SK-N-SH treated with all-trans-retinoic acid at 6 μM for 48 hours (cell line): ENCODE measurements at regions not wholly inside any gene's neighbourhood (a gene's known extent, or its start where the extent isn't known, plus 50 kb on each side); places are given as distances from the start of the nearest gene placed in this dataset.

Experiments
- ATAC-seq: fragments of 200-7000 bp; cut with Tn5 transposase; 3 replicates; pipeline ENCODE4 v1.9.1; 2020; ENCODE audit warnings: mild to moderate bottlenecking, moderate library complexity
- ARNTL ChIP-seq: fragments of 450-650 bp; formaldehyde crosslinking; IDR thresholded peaks from 2 replicates; pipeline ENCODE4 v1.5.0; 2020; ENCODE audit warnings: low read depth, mild to moderate bottlenecking, moderate library complexity, borderline replicate concordance
- BACH2 ChIP-seq: fragments of 250-450 bp; sonication (Bioruptor Pico); IDR thresholded peaks from 2 replicates; pipeline ENCODE4 v1.9.0; 2021; ENCODE audit warnings: mild to moderate bottlenecking, borderline replicate concordance
- CSDC2 ChIP-seq: fragments of 250-450 bp; sonication (Bioruptor Pico); IDR thresholded peaks from 2 replicates; pipeline ENCODE4 v1.5.0; 2020; ENCODE audit warnings: mild to moderate bottlenecking, moderate library complexity
- ESRRG ChIP-seq: fragments of 250-450 bp; sonication (Bioruptor Pico); IDR thresholded peaks from 2 replicates; pipeline ENCODE4 v1.6.1; 2021; ENCODE audit warnings: mild to moderate bottlenecking
- GLIS3 ChIP-seq: fragments of 250-450 bp; sonication (Bioruptor Pico); IDR thresholded peaks from 2 replicates; pipeline ENCODE4 v1.5.0; 2020; ENCODE audit warnings: mild to moderate bottlenecking, moderate library complexity
- ISL1 ChIP-seq: fragments of 250-450 bp; sonication (Bioruptor Pico); IDR thresholded peaks from 2 replicates; pipeline ENCODE4 v2.1.2; 2022; ENCODE audit warnings: mild to moderate bottlenecking, moderate library complexity
- PPARA ChIP-seq: fragments of 250-450 bp; sonication (Bioruptor Pico); IDR thresholded peaks from 2 replicates; pipeline ENCODE4 v1.5.0; 2020; ENCODE audit warnings: mild to moderate bottlenecking, borderline replicate concordance
- RARB ChIP-seq: fragments of 250-450 bp; sonication (Bioruptor Pico); IDR thresholded peaks from 2 replicates; pipeline ENCODE4 v1.8.0; 2021; ENCODE audit warnings: mild to moderate bottlenecking, moderate library complexity
- SNAI2 ChIP-seq: fragments of 250-450 bp; sonication (Bioruptor Pico); IDR thresholded peaks from 2 replicates; pipeline ENCODE4 v1.5.0; 2020; ENCODE audit warnings: mild to moderate bottlenecking, moderate library complexity
- TCF4 ChIP-seq: fragments of 250-450 bp; sonication (Bioruptor Pico); IDR thresholded peaks from 2 replicates; pipeline ENCODE4 v1.8.0; 2021; ENCODE audit warnings: mild to moderate bottlenecking, moderate library complexity, borderline replicate concordance
- TOX ChIP-seq: fragments of 250-450 bp; sonication (Bioruptor Pico); IDR thresholded peaks from 2 replicates; pipeline ENCODE4 v1.8.0; 2021; ENCODE audit warnings: mild to moderate bottlenecking, moderate library complexity, borderline replicate concordance
- ZC3H10 ChIP-seq: fragments of 250-450 bp; sonication (Bioruptor Pico); IDR thresholded peaks from 2 replicates; pipeline ENCODE4 v1.5.1; 2021; ENCODE audit warnings: mild to moderate bottlenecking, moderate library complexity
- ZFP3 ChIP-seq: fragments of 250-450 bp; sonication (Bioruptor Pico); IDR thresholded peaks from 2 replicates; pipeline ENCODE4 v1.5.0; 2020; ENCODE audit warnings: mild to moderate bottlenecking, moderate library complexity
- ZFP30 ChIP-seq: fragments of 450-650 bp; formaldehyde crosslinking; IDR thresholded peaks from 2 replicates; pipeline ENCODE4 v1.5.0; 2022; ENCODE audit warnings: mild to moderate bottlenecking, moderate library complexity
- ZNF565 ChIP-seq: fragments of 450-650 bp; formaldehyde crosslinking; conservative IDR thresholded peaks from 2 replicates; pipeline ENCODE4 v1.5.0; 2020; ENCODE audit warnings: low read depth, mild to moderate bottlenecking, moderate library complexity
- ZNF8 ChIP-seq: fragments of 450-650 bp; formaldehyde crosslinking; IDR thresholded peaks from 2 replicates; pipeline ENCODE4 v1.5.0; 2020; ENCODE audit warnings: mild to moderate bottlenecking, moderate library complexity
- TF ChIP-seq, protein P1 (sequence below): fragments of 250-450 bp; sonication (Bioruptor Pico); IDR thresholded peaks from 2 replicates; pipeline ENCODE4 v1.8.0; 2021; ENCODE audit warnings: low read depth, mild to moderate bottlenecking, moderate library complexity, borderline replicate concordance
- TF ChIP-seq, protein P2 (sequence below): fragments of 250-450 bp; sonication (Bioruptor Pico); IDR thresholded peaks from 2 replicates; pipeline ENCODE4 v1.5.0; 2020; ENCODE audit warnings: mild to moderate bottlenecking, moderate library complexity
- TF ChIP-seq, protein P3 (sequence below): fragments of 250-450 bp; sonication (Bioruptor Pico); IDR thresholded peaks from 2 replicates; pipeline ENCODE4 v1.5.1; 2021; ENCODE audit warnings: mild to moderate bottlenecking, moderate library complexity
- TF ChIP-seq, protein P4 (sequence below): fragments of 250-450 bp; sonication (Bioruptor Pico); IDR thresholded peaks from 2 replicates; pipeline ENCODE4 v1.5.1; 2020; ENCODE audit warnings: low read depth, mild to moderate bottlenecking, moderate library complexity

DNA sequence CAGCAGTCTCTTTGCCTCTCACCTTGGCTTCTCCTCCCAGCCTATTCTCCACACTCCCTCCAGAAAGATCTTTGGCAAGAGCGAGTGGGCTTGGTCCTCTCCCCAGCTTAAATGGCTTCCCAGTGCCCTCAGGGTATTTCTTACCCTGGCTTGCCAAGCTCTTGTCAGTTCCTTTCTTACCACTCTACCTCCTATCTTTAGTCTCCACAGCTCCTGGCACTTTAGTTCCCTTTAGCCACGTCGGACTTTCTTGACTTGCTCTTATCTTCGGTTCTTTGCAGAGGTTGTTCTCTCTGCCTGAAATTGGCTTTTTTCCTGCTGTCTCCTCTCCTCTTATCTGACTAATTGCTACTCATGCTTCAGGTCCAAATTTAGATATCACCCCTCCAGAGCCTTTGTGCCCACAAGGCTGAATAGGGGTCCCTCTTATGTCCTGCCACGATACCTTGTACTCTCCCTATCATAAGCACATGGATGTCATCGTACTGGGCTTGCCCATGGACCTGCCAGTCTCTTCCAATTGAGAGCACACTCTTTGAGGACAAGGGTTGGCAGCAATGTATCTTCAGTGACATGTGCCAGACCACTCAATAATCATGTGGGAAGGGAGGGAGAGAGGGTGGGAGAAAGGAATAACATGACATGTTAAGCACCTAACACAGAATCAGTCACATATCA, 131.7 kb upstream of the CTAGE1 start:
- TF ChIP-seq ZNF565 (CRISPR knock-in tag) = no peak
- no peak for ATAC-seq

DNA sequence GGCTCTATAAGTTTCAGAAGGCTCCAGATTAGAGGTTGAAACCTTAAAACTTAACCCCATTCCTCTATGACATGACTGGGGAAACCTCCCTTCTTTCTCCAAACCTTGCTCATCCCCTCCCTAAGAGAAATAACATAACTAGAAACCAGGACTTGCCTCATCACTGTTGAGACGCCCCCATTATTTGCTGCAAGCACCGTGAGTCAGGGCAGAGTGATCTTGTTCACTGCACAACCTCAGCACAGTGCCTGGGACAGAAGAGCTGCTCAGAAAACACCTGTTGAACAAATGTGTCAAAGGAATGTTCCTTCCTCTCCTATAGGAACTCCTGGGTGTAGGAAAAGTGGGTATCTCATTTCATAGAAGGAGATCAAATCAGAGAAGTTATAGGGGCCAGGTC, 132.7 kb upstream of the CTAGE1 start:
- ATAC-seq = no peak
- TF ChIP-seq CSDC2 (CRISPR knock-in tag) (no peak), ESRRG (no peak), RARB (CRISPR knock-in tag) (no peak), PPARA (CRISPR knock-in tag) (no peak), ZNF8 (no peak), ZFP30 (CRISPR knock-in tag) (no peak), ZFP3 (CRISPR knock-in tag) (no peak), SNAI2 (CRISPR knock-in tag) (no peak), ZC3H10 (CRISPR knock-in tag) (no peak), BACH2 (CRISPR knock-in tag) (no peak)
- TF ChIP-seq, protein P1, sequence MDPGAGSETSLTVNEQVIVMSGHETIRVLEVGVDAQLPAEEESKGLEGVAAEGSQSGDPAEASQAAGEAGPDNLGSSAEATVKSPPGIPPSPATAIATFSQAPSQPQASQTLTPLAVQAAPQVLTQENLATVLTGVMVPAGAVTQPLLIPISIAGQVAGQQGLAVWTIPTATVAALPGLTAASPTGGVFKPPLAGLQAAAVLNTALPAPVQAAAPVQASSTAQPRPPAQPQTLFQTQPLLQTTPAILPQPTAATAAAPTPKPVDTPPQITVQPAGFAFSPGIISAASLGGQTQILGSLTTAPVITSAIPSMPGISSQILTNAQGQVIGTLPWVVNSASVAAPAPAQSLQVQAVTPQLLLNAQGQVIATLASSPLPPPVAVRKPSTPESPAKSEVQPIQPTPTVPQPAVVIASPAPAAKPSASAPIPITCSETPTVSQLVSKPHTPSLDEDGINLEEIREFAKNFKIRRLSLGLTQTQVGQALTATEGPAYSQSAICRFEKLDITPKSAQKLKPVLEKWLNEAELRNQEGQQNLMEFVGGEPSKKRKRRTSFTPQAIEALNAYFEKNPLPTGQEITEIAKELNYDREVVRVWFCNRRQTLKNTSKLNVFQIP (CRISPR knock-in tag) = no peak
- TF ChIP-seq, protein P2, sequence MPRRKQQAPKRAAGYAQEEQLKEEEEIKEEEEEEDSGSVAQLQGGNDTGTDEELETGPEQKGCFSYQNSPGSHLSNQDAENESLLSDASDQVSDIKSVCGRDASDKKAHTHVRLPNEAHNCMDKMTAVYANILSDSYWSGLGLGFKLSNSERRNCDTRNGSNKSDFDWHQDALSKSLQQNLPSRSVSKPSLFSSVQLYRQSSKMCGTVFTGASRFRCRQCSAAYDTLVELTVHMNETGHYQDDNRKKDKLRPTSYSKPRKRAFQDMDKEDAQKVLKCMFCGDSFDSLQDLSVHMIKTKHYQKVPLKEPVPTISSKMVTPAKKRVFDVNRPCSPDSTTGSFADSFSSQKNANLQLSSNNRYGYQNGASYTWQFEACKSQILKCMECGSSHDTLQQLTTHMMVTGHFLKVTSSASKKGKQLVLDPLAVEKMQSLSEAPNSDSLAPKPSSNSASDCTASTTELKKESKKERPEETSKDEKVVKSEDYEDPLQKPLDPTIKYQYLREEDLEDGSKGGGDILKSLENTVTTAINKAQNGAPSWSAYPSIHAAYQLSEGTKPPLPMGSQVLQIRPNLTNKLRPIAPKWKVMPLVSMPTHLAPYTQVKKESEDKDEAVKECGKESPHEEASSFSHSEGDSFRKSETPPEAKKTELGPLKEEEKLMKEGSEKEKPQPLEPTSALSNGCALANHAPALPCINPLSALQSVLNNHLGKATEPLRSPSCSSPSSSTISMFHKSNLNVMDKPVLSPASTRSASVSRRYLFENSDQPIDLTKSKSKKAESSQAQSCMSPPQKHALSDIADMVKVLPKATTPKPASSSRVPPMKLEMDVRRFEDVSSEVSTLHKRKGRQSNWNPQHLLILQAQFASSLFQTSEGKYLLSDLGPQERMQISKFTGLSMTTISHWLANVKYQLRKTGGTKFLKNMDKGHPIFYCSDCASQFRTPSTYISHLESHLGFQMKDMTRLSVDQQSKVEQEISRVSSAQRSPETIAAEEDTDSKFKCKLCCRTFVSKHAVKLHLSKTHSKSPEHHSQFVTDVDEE (CRISPR knock-in tag) = no peak
- TF ChIP-seq, protein P3, sequence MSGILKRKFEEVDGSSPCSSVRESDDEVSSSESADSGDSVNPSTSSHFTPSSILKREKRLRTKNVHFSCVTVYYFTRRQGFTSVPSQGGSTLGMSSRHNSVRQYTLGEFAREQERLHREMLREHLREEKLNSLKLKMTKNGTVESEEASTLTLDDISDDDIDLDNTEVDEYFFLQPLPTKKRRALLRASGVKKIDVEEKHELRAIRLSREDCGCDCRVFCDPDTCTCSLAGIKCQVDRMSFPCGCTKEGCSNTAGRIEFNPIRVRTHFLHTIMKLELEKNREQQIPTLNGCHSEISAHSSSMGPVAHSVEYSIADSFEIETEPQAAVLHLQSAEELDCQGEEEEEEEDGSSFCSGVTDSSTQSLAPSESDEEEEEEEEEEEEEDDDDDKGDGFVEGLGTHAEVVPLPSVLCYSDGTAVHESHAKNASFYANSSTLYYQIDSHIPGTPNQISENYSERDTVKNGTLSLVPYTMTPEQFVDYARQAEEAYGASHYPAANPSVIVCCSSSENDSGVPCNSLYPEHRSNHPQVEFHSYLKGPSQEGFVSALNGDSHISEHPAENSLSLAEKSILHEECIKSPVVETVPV (CRISPR knock-in tag) = no peak
- TF ChIP-seq, protein P4, sequence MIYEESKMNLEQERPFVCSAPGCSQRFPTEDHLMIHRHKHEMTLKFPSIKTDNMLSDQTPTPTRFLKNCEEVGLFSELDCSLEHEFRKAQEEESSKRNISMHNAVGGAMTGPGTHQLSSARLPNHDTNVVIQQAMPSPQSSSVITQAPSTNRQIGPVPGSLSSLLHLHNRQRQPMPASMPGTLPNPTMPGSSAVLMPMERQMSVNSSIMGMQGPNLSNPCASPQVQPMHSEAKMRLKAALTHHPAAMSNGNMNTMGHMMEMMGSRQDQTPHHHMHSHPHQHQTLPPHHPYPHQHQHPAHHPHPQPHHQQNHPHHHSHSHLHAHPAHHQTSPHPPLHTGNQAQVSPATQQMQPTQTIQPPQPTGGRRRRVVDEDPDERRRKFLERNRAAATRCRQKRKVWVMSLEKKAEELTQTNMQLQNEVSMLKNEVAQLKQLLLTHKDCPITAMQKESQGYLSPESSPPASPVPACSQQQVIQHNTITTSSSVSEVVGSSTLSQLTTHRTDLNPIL (CRISPR knock-in tag) = no peak

DNA sequence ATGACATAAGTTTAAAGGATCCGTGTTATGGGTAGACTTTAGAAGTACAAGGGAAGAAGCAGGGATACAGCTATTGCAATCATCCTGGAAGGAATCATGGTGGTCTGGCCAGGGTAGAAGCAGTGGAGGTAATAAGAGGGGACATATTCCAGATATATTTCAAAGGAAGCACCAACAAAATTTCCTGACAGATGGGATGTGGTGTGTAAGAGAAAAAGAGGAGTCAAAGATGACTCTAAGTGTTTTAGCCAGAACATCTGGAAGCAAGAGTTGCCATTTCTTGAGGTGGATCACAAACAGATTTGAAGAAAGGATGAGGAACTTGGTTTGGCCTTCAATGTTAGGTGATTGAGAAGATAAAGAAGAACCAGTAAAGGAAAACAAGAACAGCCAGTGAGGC, 133.1 kb upstream of the CTAGE1 start:
- no peak for ATAC-seq
- TF ChIP-seq SNAI2 (CRISPR knock-in tag) (no peak), ISL1 (CRISPR knock-in tag) (no peak), PPARA (CRISPR knock-in tag) (no peak), ZFP30 (CRISPR knock-in tag) (no peak), BACH2 (CRISPR knock-in tag) (no peak), ZC3H10 (CRISPR knock-in tag) (no peak), TCF4 (no peak), GLIS3 (CRISPR knock-in tag) (no peak), ARNTL (CRISPR knock-in tag) (no peak), TOX (CRISPR knock-in tag) (no peak), ZNF565 (CRISPR knock-in tag) (no peak), ZFP3 (CRISPR knock-in tag) (no peak), ESRRG (no peak)
- TF ChIP-seq, protein P1 (CRISPR knock-in tag) = no peak
- TF ChIP-seq, protein P3 (CRISPR knock-in tag) = no peak
- TF ChIP-seq, protein P2 (CRISPR knock-in tag) = no peak
- TF ChIP-seq, protein P4 (CRISPR knock-in tag) = no peak
